Activated CD4-positive, alpha-beta T cell treated with anti-CD3 and anti-CD28 coated beads for 48 hours (primary cell): ENCODE measurements at regions not wholly inside any gene's neighbourhood (a gene's known extent, or its start where the extent isn't known, plus 50 kb on each side); places are given as distances from the start of the nearest gene placed in this dataset.
"Not testable (repeated sequence)": the region's sequence is repeated elsewhere in the genome, so short reads cannot be mapped to it uniquely, and the experiment has no call there.

Experiments used
- DNase-seq: peaks from one replicate; pipeline ENCODE4 v3.0.0-alpha.2; 2020

DNA sequence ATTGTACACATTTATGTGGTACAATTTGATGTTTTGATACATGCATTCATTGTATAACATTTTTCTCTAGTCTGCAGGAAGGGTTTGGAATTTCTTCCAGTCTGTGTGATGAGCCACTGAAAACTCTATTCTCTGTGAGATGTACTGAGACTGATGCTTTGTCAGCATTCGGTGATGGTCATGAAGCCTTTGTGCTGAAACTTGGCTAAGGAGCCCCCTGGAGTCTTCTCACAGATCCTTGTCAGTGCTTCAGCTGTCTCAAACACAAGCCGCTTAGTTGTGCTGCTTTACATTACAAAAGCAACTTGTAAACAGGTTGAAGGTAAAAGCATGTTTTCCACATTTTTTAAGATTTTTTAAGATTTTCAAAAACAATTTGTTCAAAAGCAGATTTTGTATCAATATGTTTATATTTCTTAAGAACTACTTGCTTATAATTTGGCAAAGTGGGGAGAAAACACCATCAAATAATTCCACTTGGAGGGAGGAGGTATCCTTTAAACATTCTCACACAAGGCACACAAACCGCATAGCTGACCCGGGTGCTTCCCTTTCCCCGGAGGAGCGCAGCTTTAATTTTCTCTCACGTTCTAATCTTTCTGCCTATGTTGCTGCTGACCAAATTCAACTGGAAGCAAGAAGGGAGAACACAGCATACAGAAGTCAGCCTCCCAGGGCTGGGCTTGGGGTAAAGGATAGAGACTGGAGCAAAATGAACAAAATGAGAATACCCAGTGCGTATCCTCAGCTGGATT lies 249.8 kb upstream of the VSTM2A start:
- DNase-seq = no peak

DNA sequence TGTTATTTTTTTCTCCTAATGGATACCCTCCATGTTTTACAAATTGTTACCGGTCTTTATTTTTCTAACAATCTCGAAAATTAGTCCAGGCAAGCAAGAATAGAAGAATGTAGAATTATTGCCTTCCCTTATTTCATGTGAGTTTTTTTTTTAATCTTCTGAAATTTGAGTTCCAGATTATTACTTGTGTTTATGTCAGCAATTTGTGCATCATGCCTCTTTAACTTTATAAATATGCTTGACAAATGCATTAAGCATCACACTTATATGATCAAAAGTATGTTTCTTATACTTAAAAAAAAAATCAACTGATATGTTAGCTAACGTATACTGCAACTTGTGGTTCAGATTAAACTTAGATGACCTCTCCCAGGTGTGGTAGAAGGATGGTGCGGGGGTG lies 242.7 kb upstream of the VSTM2A start:
- no peak for DNase-seq

- not testable (repeated sequence) for DNase-seq
These were observed 226.2 kb upstream of the VSTM2A start for GRCh38 chr7:54315955-54316354.

GRCh38 chr7:54326592-54327167 lies 215.5 kb upstream of the VSTM2A start:
- DNase-seq = no peak

- DNase-seq = no peak
These were observed 211.9 kb upstream of the VSTM2A start for GRCh38 chr7:54330216-54330800.

DNA sequence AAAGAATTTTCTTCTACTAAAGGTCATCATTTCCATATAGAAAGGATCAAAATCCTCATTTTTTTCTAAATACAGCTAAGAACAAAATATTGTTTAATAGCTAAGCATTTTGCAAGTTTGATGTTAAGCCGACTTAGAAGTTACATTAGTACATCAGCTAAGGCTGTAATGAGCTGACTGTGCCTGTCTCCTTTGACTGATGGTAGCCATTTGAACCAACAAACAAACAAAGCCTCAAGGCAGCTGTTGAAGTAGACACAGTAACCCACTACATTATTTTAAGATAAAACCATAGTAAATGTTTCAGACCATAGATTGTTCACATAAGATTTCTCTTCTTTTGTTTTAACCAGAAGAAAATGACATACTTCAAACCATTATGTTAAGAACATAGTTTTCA lies 210.9 kb upstream of the VSTM2A start:
- no peak for DNase-seq

DNA sequence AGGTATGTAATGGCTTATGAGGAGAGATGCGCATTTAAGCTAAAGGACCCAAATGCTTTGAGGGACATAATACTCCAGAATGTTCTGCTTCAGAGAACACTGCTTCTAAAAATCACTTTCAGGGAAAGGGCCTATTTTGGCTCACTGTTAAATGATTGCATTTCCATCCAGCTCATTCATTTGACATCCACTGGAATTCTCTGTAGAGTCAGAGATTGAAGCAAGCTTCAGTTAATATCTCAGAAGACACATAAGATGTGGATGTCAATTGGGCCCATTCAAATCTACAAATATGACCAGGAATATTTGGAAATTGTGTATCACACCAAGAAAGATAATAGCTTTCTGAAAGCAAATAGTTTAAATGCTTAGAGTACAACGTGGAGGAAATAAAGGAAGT lies 209.9 kb upstream of the VSTM2A start:
- DNase-seq = no peak

DNA sequence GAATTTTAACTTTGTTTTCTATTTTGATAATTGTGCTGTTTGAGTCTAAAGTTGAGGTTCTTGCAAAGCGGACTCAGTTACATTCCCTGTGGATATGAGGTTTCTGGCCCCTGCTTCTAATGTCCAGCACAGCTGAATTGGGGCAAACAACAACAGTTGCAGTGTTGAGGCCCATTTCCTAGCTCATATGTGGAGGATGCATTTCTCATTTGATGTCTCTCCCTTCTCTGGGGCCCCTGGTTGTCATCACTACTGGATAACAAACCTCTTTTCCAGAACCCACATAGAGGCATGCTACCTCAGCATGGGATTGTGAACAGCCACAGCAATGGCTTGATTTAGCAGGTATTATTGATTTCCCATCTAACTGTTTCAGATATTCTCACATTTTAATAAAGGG lies 208.2 kb upstream of the VSTM2A start:
- no peak for DNase-seq

GRCh38 chr7:54336800-54337199 lies 205.4 kb upstream of the VSTM2A start:
- no peak for DNase-seq

GRCh38 chr7:54337466-54337865 lies 204.7 kb upstream of the VSTM2A start:
- DNase-seq = no peak

DNA sequence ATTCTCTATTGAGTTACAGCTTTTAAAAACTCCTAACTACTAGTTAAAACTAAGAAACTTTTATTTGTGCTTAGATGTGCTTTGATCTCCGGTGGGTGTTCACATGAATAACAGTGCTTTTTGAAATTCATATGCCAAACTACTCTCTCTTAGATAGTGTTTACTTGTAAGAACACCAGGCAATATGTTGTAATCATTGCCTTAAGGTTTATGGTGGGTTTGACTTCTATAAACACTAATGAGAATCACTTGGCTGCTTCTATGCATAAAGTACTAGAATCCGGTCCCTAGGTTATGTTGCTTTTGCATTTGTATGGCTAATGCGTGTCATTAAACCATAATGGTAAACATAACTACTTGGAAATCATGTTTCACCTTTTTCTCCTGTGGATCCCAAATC lies 203.9 kb upstream of the VSTM2A start:
- DNase-seq = no peak

- no peak for DNase-seq
These were observed 203.1 kb upstream of the VSTM2A start for GRCh38 chr7:54339073-54339472.

DNA sequence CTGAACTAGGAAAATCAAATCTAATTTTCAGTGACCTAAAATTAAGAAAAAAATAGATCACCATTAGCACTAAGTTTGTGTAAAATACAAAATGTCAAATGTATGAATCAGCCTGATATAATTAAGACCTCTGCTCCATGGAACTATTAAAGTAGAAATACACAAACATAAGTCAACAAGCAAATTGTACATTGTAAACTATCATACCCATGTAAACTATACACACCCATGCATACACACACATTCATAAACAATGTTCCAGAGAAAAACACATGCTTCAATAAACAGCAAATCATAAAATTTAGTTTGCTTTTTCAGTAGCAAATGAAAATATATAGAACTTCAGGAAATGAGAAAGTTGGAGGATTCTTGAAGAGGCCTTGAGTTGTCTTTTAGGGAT lies 199.7 kb upstream of the VSTM2A start:
- no peak for DNase-seq

GRCh38 chr7:54343511-54343910 lies 198.7 kb upstream of the VSTM2A start:
- DNase-seq = no peak

DNA sequence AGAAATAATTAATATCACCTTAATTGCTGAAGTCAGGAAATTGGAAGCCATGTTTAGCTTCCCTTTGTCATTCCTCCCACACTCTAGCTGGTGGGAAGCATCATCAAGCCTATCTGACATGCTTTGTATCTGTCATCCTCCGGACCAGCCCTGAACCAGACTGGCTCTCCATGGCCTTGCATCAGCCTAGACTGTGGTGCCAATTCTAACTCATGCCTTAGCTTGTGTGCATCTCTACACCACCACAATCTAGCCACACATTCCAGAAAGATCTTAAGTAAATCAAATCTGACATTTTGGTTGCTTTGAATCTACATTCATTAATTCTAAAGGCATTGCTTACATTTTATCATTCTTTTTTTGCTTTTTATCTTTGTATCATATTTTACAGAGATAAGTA lies 196.4 kb upstream of the VSTM2A start:
- DNase-seq = no peak

DNA sequence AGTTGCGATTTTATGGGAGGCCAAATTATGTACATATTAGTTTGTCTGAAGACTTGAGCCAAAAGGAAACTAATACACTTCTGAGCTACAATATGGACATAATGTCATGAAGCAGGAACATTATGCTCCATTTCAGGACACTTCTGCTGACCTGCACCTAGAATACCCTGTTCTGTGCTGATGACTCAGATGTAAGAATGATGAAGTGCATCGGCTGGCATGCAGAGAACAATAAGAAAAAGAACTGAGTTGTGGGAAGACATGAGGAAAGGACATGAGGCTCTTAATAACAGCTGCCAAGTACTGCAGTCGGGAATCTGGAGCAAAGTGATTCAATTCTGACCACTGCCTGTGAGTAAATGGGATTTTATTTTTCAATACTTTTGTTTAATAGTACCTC lies 192.9 kb upstream of the VSTM2A start:
- no peak for DNase-seq

- no peak for DNase-seq
These were observed 187.7 kb upstream of the VSTM2A start for GRCh38 chr7:54354436-54354835.

DNA sequence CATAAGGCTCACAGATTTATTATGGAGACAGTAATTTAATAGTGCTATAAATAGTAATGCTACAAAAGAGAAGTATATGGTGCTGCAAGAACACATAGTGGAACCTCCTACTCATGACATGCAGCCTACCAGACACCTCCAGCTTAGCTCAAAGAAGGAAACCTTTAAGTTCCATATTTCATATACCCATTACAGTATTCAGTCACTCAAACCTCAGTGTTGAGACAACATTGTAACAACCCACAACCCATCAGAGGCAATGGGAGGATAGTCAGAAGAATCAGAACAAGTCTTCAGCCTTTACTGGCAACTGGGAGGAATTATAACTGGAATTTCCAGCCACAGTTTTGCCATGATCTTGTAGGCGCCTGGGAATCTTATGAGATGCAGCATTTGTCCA lies 186.3 kb upstream of the VSTM2A start:
- no peak for DNase-seq

GRCh38 chr7:54360075-54360840 lies 181.9 kb upstream of the VSTM2A start:
- DNase-seq = no peak

- no peak for DNase-seq
These were observed 151.6 kb upstream of the VSTM2A start for GRCh38 chr7:54390565-54390964.

- no peak for DNase-seq
These were observed 149.2 kb upstream of the VSTM2A start for GRCh38 chr7:54392935-54393334.

DNA sequence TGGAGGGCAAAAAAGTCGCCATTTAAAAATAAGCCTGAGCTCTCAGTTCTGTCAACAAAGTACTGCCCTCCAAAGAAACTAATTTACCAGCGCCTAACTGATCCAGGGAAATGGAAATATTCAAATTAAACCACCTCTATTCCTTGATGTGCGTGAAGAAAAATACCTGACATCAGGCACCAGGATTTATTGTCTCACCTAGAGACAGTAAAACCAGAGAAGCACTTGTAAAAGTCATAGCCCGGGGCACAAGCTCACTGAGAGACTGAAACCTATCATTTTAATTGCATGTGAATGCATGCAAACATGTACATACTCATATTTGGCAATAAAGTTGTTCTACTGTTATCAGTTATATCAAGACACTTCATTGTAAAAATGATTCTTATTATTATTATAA lies 147.3 kb upstream of the VSTM2A start:
- no peak for DNase-seq

- peak; percentile 13 for DNase-seq
These were observed 144.2 kb upstream of the VSTM2A start for GRCh38 chr7:54397836-54398612.
